B cell (primary cell): ENCODE measurements at regions not wholly inside any gene's neighbourhood (a gene's known extent, or its start where the extent isn't known, plus 50 kb on each side); places are given as distances from the start of the nearest gene placed in this dataset.

Experiments used
- ATAC-seq: fragments of 200-7000 bp; cut with Tn5 transposase; one replicate; pipeline ENCODE4 v1.10.0; 2021; ENCODE audit warnings: low read depth, mild to moderate bottlenecking, moderate number of reproducible peaks, moderate library complexity
- CTCF ChIA-PET: fragments of 350-600 bp; sonication (Branson Sonifier 250); formaldehyde crosslinking; loops from one replicate; lab custom pipeline; 2021; ENCODE audit warnings: antibody characterized with exemption, inconsistent platforms; lab: Charles Lee
- POLR2A ChIA-PET: fragments of 350-600 bp; sonication (Branson Sonifier 250); formaldehyde crosslinking; loops from one replicate; lab custom pipeline; 2021; ENCODE audit warnings: antibody characterized with exemption; lab: Charles Lee
- DNase-seq: peaks from one replicate; pipeline ENCODE4 v3.0.0; 2013
- H2AFZ ChIP-seq: 2 replicates; pipeline ENCODE4 v1.6.1; 2012; ENCODE audit warnings: mild to moderate bottlenecking, low read depth, low read length; ENCODE audit not compliant: insufficient read depth, poor library complexity, severe bottlenecking
- H3K27ac ChIP-seq, 2 donors: 1 replicate in 1 of 2; 2 replicates in 1 of 2; pipeline ENCODE4 v1.5.1; 2012 to 2013; ENCODE audit warnings: low read length in 2 of 2, mild to moderate bottlenecking in 2 of 2, moderate library complexity in 1 of 2
- H3K27me3 ChIP-seq, 4 experiments: fragments of 200-600 bp in 1 of 4; sonication (generic) in 1 of 4; replicated peaks in 1 of 4; 1 replicate in 2 of 4; 2 replicates in 2 of 4; pipeline versions ENCODE4 v1.6.1 to v1.7.0; 2013 to 2016; ENCODE audit warnings: low read length in 3 of 4, mild to moderate bottlenecking in 2 of 4, mixed read lengths in 1 of 4, moderate library complexity in 1 of 4; ENCODE audit not compliant: insufficient read depth in 4 of 4, control insufficient read depth in 3 of 4; ENCODE audit errors: control extremely low read depth in 1 of 4
- H3K36me3 ChIP-seq, 2 experiments: replicated peaks in 1 of 2; 1 replicate in 1 of 2; 2 replicates in 1 of 2; pipeline versions ENCODE4 v1.6.1 to v1.7.1; 2013; ENCODE audit warnings: low read length in 1 of 2; ENCODE audit not compliant: insufficient read depth in 2 of 2, control insufficient read depth in 1 of 2; ENCODE audit errors: control extremely low read depth in 1 of 2, extremely low read depth in 1 of 2
- H3K4me1 ChIP-seq, 2 donors: fragments of 200-600 bp in 1 of 2; sonication (generic) in 1 of 2; 1 replicate in 1 of 2; 2 replicates in 1 of 2; pipeline versions ENCODE4 v1.5.1 to v1.6.1; 2013 to 2017; ENCODE audit warnings: low read length in 2 of 2; ENCODE audit not compliant: control insufficient read depth in 2 of 2, insufficient read depth in 2 of 2
- H3K4me2 ChIP-seq: replicated peaks from 2 replicates; pipeline ENCODE3; 2012; ENCODE audit warnings: mild to moderate bottlenecking, low read depth, low read length; ENCODE audit not compliant: poor library complexity, severe bottlenecking
- H3K4me3 ChIP-seq, 5 experiments: fragments of 200-600 bp in 1 of 5; sonication (generic) in 1 of 5; 1 replicate in 3 of 5; 2 replicates in 2 of 5; pipeline versions ENCODE4 v1.5.1 to v1.7.0; 2011 to 2016; ENCODE audit warnings: low read length in 4 of 5, mild to moderate bottlenecking in 4 of 5, low read depth in 2 of 5, control low read depth in 1 of 5, moderate library complexity in 1 of 5; ENCODE audit not compliant: insufficient read depth in 1 of 5; ENCODE audit errors: control extremely low read depth in 1 of 5, extremely low read depth in 1 of 5
- H3K79me2 ChIP-seq: fragments of 200-600 bp; sonication (generic); one replicate; pipeline ENCODE4 v1.6.0; 2016; ENCODE audit warnings: low read length; ENCODE audit not compliant: control insufficient read depth, insufficient read depth
- H3K9ac ChIP-seq: fragments of 200-600 bp; sonication (generic); 2 replicates; pipeline ENCODE4 v1.6.1; 2017; ENCODE audit warnings: mild to moderate bottlenecking, low read length, moderate library complexity
- H3K9me3 ChIP-seq, 3 donors: one replicate each; pipeline versions ENCODE4 v1.6.1 to v1.7.1; 2013; ENCODE audit warnings: low read length in 2 of 3; ENCODE audit not compliant: control insufficient read depth in 2 of 3, insufficient read depth in 1 of 3; ENCODE audit errors: control extremely low read depth in 1 of 3
- H4K20me1 ChIP-seq: 2 replicates; pipeline ENCODE4 v1.6.0; 2012; ENCODE audit warnings: mild to moderate bottlenecking, low read length; ENCODE audit not compliant: insufficient read depth, control insufficient read depth, poor library complexity, severe bottlenecking
- H3K27ac Mint-ChIP-seq: one replicate; pipeline ENCODE4 v1.8.0; 2021; ENCODE audit warnings: mixed read lengths
- H3K27me3 Mint-ChIP-seq: one replicate; pipeline ENCODE4 v1.8.0; 2021; ENCODE audit warnings: mixed read lengths
- H3K4me1 Mint-ChIP-seq: one replicate; pipeline ENCODE4 v1.8.0; 2021; ENCODE audit warnings: mixed read lengths
- H3K4me3 Mint-ChIP-seq: one replicate; pipeline ENCODE4 v1.8.0; 2021; ENCODE audit warnings: mixed read lengths
- H3K9me3 Mint-ChIP-seq: one replicate; pipeline ENCODE4 v1.8.0; 2022; ENCODE audit warnings: mixed read lengths; ENCODE audit not compliant: insufficient read depth
- EZH2 ChIP-seq: IDR thresholded peaks from 2 replicates; pipeline ENCODE4 v1.6.1; 2012; ENCODE audit warnings: borderline replicate concordance, low read depth, mild to moderate bottlenecking, moderate library complexity, low read length; ENCODE audit not compliant: insufficient read depth, poor library complexity, severe bottlenecking
- WGBS: methylation state at CpG from one replicate; pipeline ENCODE4 v1.1.5; 2013; ENCODE audit warnings: missing lambda C conversion rate; ENCODE audit not compliant: insufficient coverage; 5-methylcytosine and 5-hydroxymethylcytosine counted together
- intact Hi-C: fragments of 100-400 bp; cut with micrococcal nuclease; formaldehyde crosslinking; loops from one replicate; pipeline ENCODE4 v1.10.0; 2022
- TF ChIP-seq, protein P1 (sequence below): fragments of 200-600 bp; IDR thresholded peaks from one replicate; pipeline ENCODE4 v1.8.0; 2022; ENCODE audit warnings: antibody characterized with exemption, mild to moderate bottlenecking

DNA sequence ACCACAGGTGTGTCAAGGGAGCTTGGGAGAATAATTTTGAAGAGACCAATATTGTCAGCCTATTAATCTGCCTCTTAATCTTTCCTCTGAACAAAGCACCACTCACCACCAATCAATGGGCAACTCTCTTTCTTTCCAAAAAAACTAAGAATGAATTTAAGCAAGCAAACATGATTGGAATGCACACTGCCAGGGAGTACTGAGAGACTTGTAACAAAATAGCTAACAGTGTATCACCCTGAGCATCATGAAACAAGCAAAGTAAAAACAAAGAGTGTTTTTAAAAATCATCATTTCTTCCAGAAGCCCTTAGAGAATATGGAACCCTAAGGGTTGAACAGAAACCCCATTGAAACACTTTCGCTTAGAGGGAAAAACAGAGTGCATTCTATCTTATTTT is 299.7 kb downstream of the DSEL start:
- H3K79me2 ChIP-seq = no peaks in the 10 kb centered on the region

DNA sequence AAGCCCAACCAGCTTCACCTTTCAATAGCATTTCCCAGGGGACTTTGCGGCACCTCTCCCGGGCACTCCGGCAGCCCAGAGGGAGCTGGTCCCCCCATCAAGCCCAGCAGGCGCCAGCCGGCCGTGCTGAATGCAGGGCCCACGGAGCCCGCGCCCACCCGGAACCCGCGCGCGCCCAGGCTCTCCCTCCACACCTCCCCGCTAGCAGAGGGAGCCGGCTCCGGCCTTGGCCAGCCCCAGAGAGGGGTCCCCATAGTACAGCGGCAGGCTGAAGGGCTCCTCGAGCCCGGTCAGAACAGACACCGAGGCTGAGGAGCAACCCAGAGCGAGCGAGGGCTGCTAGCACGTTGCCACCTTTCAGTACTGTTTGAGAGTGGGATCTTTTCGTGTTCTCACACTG is 300.8 kb downstream of the DSEL start:
- Histone ChIP-seq H3K9ac (no peak overlapping the region), H4K20me1 (no peaks in the 10 kb centered on the region), H3K27ac (no peak overlapping the region), H3K4me2 (no peak overlapping the region), H3K36me3 (no peaks in the 10 kb centered on the region), H3K27me3 (no peaks in the 10 kb centered on the region), H2AFZ (no peak overlapping the region), H3K4me3 (no peak overlapping the region), H3K9me3 (peaks cover 0 to 4% (median 0%) of the 10 kb centered on the region in 3 donors), H3K4me1 (no peaks in the 10 kb centered on the region), H3K79me2 (no peaks in the 10 kb centered on the region)
- ATAC-seq (no peak), DNase-seq (no peak)
- CTCF ChIA-PET = interaction anchor here (0.8 to 2.7 kb wide), 6 partner anchors 9 to 1447 kb away, joined by 3 to 12 read pairs (median 6); no protein-coding TSS in a partner anchor
- H3K27me3 Mint-ChIP-seq = no peaks in the 10 kb centered on the region
- TF ChIP-seq EZH2 = no peak
- TF ChIP-seq, protein P1, sequence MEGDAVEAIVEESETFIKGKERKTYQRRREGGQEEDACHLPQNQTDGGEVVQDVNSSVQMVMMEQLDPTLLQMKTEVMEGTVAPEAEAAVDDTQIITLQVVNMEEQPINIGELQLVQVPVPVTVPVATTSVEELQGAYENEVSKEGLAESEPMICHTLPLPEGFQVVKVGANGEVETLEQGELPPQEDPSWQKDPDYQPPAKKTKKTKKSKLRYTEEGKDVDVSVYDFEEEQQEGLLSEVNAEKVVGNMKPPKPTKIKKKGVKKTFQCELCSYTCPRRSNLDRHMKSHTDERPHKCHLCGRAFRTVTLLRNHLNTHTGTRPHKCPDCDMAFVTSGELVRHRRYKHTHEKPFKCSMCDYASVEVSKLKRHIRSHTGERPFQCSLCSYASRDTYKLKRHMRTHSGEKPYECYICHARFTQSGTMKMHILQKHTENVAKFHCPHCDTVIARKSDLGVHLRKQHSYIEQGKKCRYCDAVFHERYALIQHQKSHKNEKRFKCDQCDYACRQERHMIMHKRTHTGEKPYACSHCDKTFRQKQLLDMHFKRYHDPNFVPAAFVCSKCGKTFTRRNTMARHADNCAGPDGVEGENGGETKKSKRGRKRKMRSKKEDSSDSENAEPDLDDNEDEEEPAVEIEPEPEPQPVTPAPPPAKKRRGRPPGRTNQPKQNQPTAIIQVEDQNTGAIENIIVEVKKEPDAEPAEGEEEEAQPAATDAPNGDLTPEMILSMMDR = no peak
- no peaks in the 10 kb centered on the region for H3K9me3 Mint-ChIP-seq
- H3K4me1 Mint-ChIP-seq = no peaks in the 10 kb centered on the region
- no peak overlapping the region for H3K4me3 Mint-ChIP-seq
- H3K27ac Mint-ChIP-seq = no peak overlapping the region
- WGBS = 97% methylated on average over 18 of the region's 25 CpGs
- POLR2A ChIA-PET = no interaction called here
- intact Hi-C loops = no loop called here

More for the DNA sequence above, 299.7 kb downstream of the DSEL start:
- ATAC-seq (no peak), DNase-seq (no peak)
- no peaks in the 10 kb centered on the region for H3K27me3 Mint-ChIP-seq
- no peaks in the 10 kb centered on the region for H3K9me3 Mint-ChIP-seq
- Histone ChIP-seq H3K36me3 (no peaks in the 10 kb centered on the region), H3K4me1 (no peaks in the 10 kb centered on the region), H3K27ac (no peak overlapping the region), H3K4me2 (no peak overlapping the region), H3K27me3 (no peaks in the 10 kb centered on the region), H3K4me3 (no peak overlapping the region), H2AFZ (no peak overlapping the region), H3K9ac (no peak overlapping the region), H3K9me3 (peaks cover 0 to 4% (median 0%) of the 10 kb centered on the region in 3 donors), H4K20me1 (no peaks in the 10 kb centered on the region)
- no peaks in the 10 kb centered on the region for H3K4me1 Mint-ChIP-seq
- POLR2A ChIA-PET = no interaction called here
- H3K4me3 Mint-ChIP-seq = no peak overlapping the region
- TF ChIP-seq, protein P1 = no peak
- TF ChIP-seq EZH2 = no peak
- CTCF ChIA-PET = interaction anchor here (0.9 to 2.7 kb wide), 6 partner anchors 11 to 1446 kb away, joined by 3 to 30 read pairs (median 6); no protein-coding TSS in a partner anchor
- WGBS = no CpG with 5 or more reads among the region's 1 CpG
- intact Hi-C loops = loop anchor here (1.0 kb wide), 3 partner anchors 296 to 1443 kb away; no protein-coding TSS in a partner anchor
- no peak overlapping the region for H3K27ac Mint-ChIP-seq
